Body of pancreas (tissue), 4 donors: ENCODE measurements at regions not wholly inside any gene's neighbourhood (a gene's known extent, or its start where the extent isn't known, plus 50 kb on each side); places are given as distances from the start of the nearest gene placed in this dataset.

Experiments used
- CTCF ChIP-seq, 7 experiments: fragments of 450-650 bp in 4 of 7; fragments of 200-600 bp in 3 of 7; sonication (generic) in 3 of 7; IDR thresholded peaks; one replicate each; pipeline ENCODE4 v1.5.1; 2016 to 2019; ENCODE audit warnings: antibody characterized with exemption in 7 of 7
- POLR2A ChIP-seq, 3 donors: fragments of 450-650 bp; IDR thresholded peaks; one replicate each; pipeline ENCODE4 v1.6.1; 2016; ENCODE audit warnings: antibody characterized with exemption in 3 of 3, mild to moderate bottlenecking in 2 of 3

- no peak for TF ChIP-seq POLR2A (IDR thresholded peaks at IDR 0.05)
- no peak for TF ChIP-seq CTCF (IDR thresholded peaks at IDR 0.05)
These were observed 614.3 kb upstream of the ARRDC4 start for GRCh38 chr15:97346221-97346620.
